ENCODE measurements at regions not wholly inside any gene's neighbourhood (a gene's known extent, or its start where the extent isn't known, plus 50 kb on each side); places are given as distances from the start of the nearest gene placed in this dataset.

DNA sequence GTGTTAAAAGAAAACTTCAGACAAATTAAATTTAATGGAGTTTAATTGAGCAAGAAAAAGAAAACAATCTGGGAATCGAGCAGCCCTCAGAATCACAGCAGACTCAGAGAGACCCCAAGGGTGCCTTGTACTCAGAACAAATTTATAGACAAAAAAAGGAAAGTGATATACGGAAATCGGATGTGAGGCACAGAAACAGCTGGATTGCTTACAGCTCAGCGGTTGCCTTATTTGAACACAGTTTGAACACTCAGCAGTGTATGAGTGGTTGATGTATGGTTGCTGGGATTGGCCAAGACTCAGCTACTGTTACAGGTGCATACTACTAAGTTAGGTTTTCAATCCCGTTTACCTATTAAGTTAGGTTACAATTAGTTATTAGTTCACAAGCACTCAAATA lies 103.8 kb upstream of the LYZL1 start:
- no peaks in the 10 kb centered on the region for H3K4me1 ChIP-seq (ENCODE audit: control insufficient read depth, insufficient read depth, low read length)
- intact Hi-C loops (cut with micrococcal nuclease; ENCODE audit: unreplicated experiment) (no loop called here), in situ Hi-C loops (cut with HindIII; ENCODE audit: low pct_unique_long_range_greater_than_20kb, low sequenced_read_pairs) (no loop called here)
- no peak overlapping the region for H3K4me3 ChIP-seq (ENCODE audit: low read depth in 2 of 2, low read length in 2 of 2)
- TF ChIP-seq POLR2AphosphoS5 (IDR thresholded peaks at IDR 0.05; ENCODE audit: low read depth, low read length) (no peak), SIN3A (IDR thresholded peaks at IDR 0.05; ENCODE audit: borderline replicate concordance, insufficient read depth, low read depth, low read length) (no peak), CTCF (IDR thresholded peaks at IDR 0.05) (no peak), TCF7L2 (IDR thresholded peaks at IDR 0.05; ENCODE audit: low read depth, low read length) (no peak)
- TF ChIP-seq, protein P1, sequence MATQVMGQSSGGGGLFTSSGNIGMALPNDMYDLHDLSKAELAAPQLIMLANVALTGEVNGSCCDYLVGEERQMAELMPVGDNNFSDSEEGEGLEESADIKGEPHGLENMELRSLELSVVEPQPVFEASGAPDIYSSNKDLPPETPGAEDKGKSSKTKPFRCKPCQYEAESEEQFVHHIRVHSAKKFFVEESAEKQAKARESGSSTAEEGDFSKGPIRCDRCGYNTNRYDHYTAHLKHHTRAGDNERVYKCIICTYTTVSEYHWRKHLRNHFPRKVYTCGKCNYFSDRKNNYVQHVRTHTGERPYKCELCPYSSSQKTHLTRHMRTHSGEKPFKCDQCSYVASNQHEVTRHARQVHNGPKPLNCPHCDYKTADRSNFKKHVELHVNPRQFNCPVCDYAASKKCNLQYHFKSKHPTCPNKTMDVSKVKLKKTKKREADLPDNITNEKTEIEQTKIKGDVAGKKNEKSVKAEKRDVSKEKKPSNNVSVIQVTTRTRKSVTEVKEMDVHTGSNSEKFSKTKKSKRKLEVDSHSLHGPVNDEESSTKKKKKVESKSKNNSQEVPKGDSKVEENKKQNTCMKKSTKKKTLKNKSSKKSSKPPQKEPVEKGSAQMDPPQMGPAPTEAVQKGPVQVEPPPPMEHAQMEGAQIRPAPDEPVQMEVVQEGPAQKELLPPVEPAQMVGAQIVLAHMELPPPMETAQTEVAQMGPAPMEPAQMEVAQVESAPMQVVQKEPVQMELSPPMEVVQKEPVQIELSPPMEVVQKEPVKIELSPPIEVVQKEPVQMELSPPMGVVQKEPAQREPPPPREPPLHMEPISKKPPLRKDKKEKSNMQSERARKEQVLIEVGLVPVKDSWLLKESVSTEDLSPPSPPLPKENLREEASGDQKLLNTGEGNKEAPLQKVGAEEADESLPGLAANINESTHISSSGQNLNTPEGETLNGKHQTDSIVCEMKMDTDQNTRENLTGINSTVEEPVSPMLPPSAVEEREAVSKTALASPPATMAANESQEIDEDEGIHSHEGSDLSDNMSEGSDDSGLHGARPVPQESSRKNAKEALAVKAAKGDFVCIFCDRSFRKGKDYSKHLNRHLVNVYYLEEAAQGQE (IDR thresholded peaks at IDR 0.05; ENCODE audit: insufficient read depth in 1 of 2, low read depth in 2 of 2, low read length in 1 of 2): no peak
- ATAC-seq (no peak), DNase-seq (ENCODE audit: low read depth, low spot score) (no peak)
- no peaks in the 10 kb centered on the region for H3K27me3 ChIP-seq (ENCODE audit: control insufficient read depth, insufficient read depth, low read length)
- CTCF ChIA-PET: no interaction called here
- no peaks in the 10 kb centered on the region for H3K9me3 ChIP-seq (ENCODE audit: control insufficient read depth, insufficient read depth, low read depth, low read length)
- BruUV-seq (replicated peaks): no TSS peak
- no peaks in the 10 kb centered on the region for H3K36me3 ChIP-seq (ENCODE audit: control insufficient read depth, insufficient read depth, low read length)
- H3K27ac ChIP-seq (ENCODE audit: low read length): no peak overlapping the region
- POLR2A ChIA-PET: no interaction called here

DNA sequence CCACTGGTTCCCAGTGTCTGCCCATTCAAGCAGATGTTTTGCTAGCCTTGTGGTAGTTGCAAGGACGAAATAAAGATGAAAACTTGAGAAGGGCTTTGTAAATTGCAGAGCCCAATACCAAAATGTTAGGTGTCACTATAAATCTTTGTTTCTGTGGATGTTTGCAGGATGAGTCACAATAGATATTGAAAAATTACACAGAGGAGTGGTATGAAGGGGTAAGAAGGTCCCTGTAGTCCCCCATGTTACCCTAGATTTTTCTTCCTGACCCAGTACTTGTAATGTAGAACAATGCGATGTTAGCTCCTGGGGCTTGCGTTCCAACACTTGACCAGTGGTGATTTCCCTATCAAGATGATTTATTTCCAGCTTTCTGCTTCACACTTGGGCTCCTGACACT lies 102.6 kb upstream of the LYZL1 start:
- Histone ChIP-seq H3K27ac (ENCODE audit: low read length) (no peak overlapping the region), H3K9me3 (ENCODE audit: control insufficient read depth, insufficient read depth, low read depth, low read length) (no peaks in the 10 kb centered on the region), H3K4me1 (ENCODE audit: control insufficient read depth, insufficient read depth, low read length) (no peaks in the 10 kb centered on the region), H3K36me3 (ENCODE audit: control insufficient read depth, insufficient read depth, low read length) (no peaks in the 10 kb centered on the region), H3K27me3 (ENCODE audit: control insufficient read depth, insufficient read depth, low read length) (no peaks in the 10 kb centered on the region), H3K4me3 (ENCODE audit: low read depth in 2 of 2, low read length in 2 of 2) (no peak overlapping the region)
- BruUV-seq (replicated peaks): no TSS peak
- POLR2A ChIA-PET: no interaction called here
- no peak for ATAC-seq
- in situ Hi-C loops (cut with HindIII; ENCODE audit: low pct_unique_long_range_greater_than_20kb, low sequenced_read_pairs): no loop called here
- no peak for TF ChIP-seq SIN3A (IDR thresholded peaks at IDR 0.05; ENCODE audit: borderline replicate concordance, insufficient read depth, low read depth, low read length)
- intact Hi-C loops (cut with micrococcal nuclease; ENCODE audit: unreplicated experiment): no loop called here
- CTCF ChIA-PET: no interaction called here
- no peak for DNase-seq (ENCODE audit: low read depth, low spot score)

DNA sequence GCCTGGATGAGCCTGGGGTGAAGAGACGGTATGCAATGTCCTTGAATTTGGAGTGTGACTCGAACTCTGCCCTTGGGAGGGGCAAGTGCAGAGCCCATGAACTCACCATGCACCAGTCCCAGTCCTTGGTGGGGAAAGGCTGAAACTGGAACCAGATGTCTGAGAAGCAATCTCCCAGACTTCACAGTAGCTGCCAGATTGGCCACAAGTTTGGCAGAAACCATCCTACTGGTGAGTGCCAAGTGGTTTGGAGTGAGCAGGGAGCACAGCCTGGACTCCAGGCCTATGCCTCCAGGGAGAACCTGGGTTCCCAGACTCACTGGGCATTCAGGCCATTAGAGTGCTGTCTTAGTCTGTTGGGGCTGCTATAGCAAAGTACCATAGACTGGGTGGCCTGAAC lies 99.6 kb upstream of the LYZL1 start:
- H3K27ac ChIP-seq (ENCODE audit: low read length): no peak overlapping the region
- ChIA-PET POLR2A (no interaction called here), CTCF (no interaction called here)
- H3K9me3 ChIP-seq (ENCODE audit: control insufficient read depth, insufficient read depth, low read depth, low read length): no peaks in the 10 kb centered on the region
- no peaks in the 10 kb centered on the region for H3K36me3 ChIP-seq (ENCODE audit: control insufficient read depth, insufficient read depth, low read length)
- ATAC-seq (no peak), DNase-seq (ENCODE audit: low read depth, low spot score) (no peak)
- no TSS peak for BruUV-seq (replicated peaks)
- intact Hi-C loops (cut with micrococcal nuclease; ENCODE audit: unreplicated experiment): no loop called here
- TF ChIP-seq POLR2AphosphoS5 (IDR thresholded peaks at IDR 0.05; ENCODE audit: low read depth, low read length) (no peak), TCF7L2 (IDR thresholded peaks at IDR 0.05; ENCODE audit: low read depth, low read length) (no peak), CTCF (IDR thresholded peaks at IDR 0.05) (no peak), SIN3A (IDR thresholded peaks at IDR 0.05; ENCODE audit: borderline replicate concordance, insufficient read depth, low read depth, low read length) (no peak)
- TF ChIP-seq, protein P1 (IDR thresholded peaks at IDR 0.05; ENCODE audit: insufficient read depth in 1 of 2, low read depth in 2 of 2, low read length in 1 of 2): no peak
- H3K4me3 ChIP-seq (ENCODE audit: low read depth in 2 of 2, low read length in 2 of 2): no peak overlapping the region
- no peaks in the 10 kb centered on the region for H3K27me3 ChIP-seq (ENCODE audit: control insufficient read depth, insufficient read depth, low read length)
- in situ Hi-C loops (cut with HindIII; ENCODE audit: low pct_unique_long_range_greater_than_20kb, low sequenced_read_pairs): no loop called here
- H3K4me1 ChIP-seq (ENCODE audit: control insufficient read depth, insufficient read depth, low read length): no peaks in the 10 kb centered on the region

Measured in Panc1 (cell line).